Thymus (tissue), 11 donors: ENCODE measurements at regions not wholly inside any gene's neighbourhood (a gene's known extent, or its start where the extent isn't known, plus 50 kb on each side); places are given as distances from the start of the nearest gene placed in this dataset.
"Not testable (repeated sequence)": the region's sequence is repeated elsewhere in the genome, so short reads cannot be mapped to it uniquely, and the experiment has no call there.

ENCODE experiments used
- DNase-seq, 9 donors: peaks; one replicate each; pipeline ENCODE4 v3.0.0-alpha.2; 2013; ENCODE audit warnings: low spot score in 9 of 9, low read depth in 6 of 9, missing footprints in 1 of 9
- H3K27ac ChIP-seq, 2 donors: one replicate each; pipeline ENCODE4 v1.5.1; 2013; ENCODE audit warnings: control low read depth in 1 of 2, low read depth in 1 of 2, low read length in 1 of 2, mild to moderate bottlenecking in 1 of 2, moderate library complexity in 1 of 2
- H3K27me3 ChIP-seq, 2 donors: one replicate each; pipeline ENCODE4 v1.5.1; 2013; ENCODE audit warnings: low read length in 1 of 2; ENCODE audit not compliant: control insufficient read depth in 2 of 2, insufficient read depth in 1 of 2
- H3K36me3 ChIP-seq, 2 donors: one replicate each; pipeline ENCODE4 v1.5.1; 2013; ENCODE audit warnings: low read length in 1 of 2, mild to moderate bottlenecking in 1 of 2, moderate library complexity in 1 of 2; ENCODE audit not compliant: control insufficient read depth in 2 of 2, insufficient read depth in 2 of 2
- H3K4me1 ChIP-seq, 2 donors: one replicate each; pipeline ENCODE4 v1.5.1; 2013; ENCODE audit warnings: low read length in 2 of 2; ENCODE audit not compliant: control insufficient read depth in 2 of 2, insufficient read depth in 2 of 2
- H3K4me3 ChIP-seq, 2 donors: one replicate each; pipeline ENCODE4 v1.5.1; 2013; ENCODE audit warnings: low read length in 2 of 2, control low read depth in 1 of 2, mild to moderate bottlenecking in 1 of 2
- H3K9me3 ChIP-seq, 2 donors: one replicate each; pipeline ENCODE4 v1.5.1; 2013; ENCODE audit warnings: low read length in 1 of 2, mild to moderate bottlenecking in 1 of 2; ENCODE audit not compliant: control insufficient read depth in 2 of 2, insufficient read depth in 1 of 2
- WGBS: extraction: QIAGEN DNeasy Blood & Tissue Kit; methylation state at CpG from one replicate; pipeline ENCODE4 v1.1.7; 2013; 5-methylcytosine and 5-hydroxymethylcytosine counted together
- donor health status: healthy.

DNA sequence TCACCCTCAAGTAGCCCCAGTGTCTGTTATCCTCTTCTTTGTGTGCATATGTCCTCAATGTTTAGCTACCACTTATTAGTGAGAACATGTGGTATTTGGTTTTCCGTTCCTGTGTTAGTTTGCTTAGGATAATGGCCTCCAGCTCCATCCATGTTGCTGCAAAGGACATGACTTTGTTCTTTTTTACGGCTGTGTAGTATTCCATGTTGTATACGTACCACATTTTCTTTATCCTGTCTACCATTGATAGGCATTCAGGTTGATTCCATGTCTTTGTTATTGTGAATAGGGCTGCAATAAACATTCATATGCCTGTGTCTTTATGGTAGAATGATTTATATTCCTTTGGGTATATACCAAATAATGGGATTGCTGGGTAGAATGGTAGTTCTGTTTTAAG is 219.1 kb downstream of the CDCA7 start:
- H3K4me1 ChIP-seq = peaks cover 3 to 26% of the 10 kb centered on the region in 2 donors
- H3K27me3 ChIP-seq, H3K9me3 ChIP-seq, DNase-seq, H3K27ac ChIP-seq, H3K36me3 ChIP-seq, H3K4me3 ChIP-seq: not testable (repeated sequence)
- WGBS = 98% methylated on average over 3 of the region's 3 CpGs

- WGBS = 83% methylated on average over 4 of the region's 4 CpGs
- Histone ChIP-seq H3K36me3 (no peaks in the 10 kb centered on the region), H3K27ac (no peak overlapping the region), H3K9me3 (no peaks in the 10 kb centered on the region), H3K27me3 (no peaks in the 10 kb centered on the region), H3K4me1 (peaks cover 3 to 30% of the 10 kb centered on the region in 2 donors), H3K4me3 (no peak overlapping the region)
- DNase-seq = no peak
These were observed 219.8 kb downstream of the CDCA7 start for GRCh38 chr2:173574324-173575112.

DNA sequence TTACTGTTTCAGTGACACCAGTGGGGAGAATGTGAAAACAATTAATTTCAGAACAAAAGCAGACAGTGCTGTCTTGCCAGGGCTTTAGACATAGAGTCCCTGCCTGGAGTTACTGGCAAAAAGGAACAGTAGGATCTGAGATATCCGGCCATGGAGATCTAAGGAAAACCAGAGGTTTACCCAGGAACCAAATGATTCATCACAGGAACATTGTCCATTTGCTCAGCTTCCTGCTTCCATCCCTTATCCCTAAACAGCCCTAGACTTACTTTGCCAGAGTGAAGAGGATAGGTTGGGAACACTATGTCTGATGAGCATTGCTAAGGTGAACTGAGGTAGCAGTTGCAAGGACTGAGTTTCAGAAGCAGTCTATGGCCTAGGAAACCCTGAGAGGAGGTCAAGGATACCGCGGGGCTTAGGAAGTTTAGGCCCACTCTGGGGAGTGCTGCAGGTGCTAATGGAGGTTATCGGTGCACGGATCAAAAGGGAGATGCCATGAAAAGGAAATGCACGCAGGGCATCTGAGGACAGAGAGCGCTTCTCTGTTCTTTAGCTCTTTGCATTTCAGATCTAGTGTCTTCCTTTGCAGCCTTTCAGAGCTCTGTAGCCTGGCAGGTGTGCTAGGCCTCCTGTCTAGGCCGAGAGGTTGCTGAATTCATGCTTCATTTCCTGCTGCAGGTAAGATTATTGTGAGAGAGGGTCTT is 223.9 kb downstream of the CDCA7 start:
- WGBS = 81% methylated on average over 8 of the region's 8 CpGs
- Histone ChIP-seq H3K9me3 (no peaks in the 10 kb centered on the region), H3K4me1 (peaks cover 3 to 18% of the 10 kb centered on the region in 2 donors), H3K27ac (peak overlapping the region in 1 of 2 donors; percentile 74), H3K4me3 (no peak overlapping the region), H3K27me3 (no peaks in the 10 kb centered on the region), H3K36me3 (no peaks in the 10 kb centered on the region)
- peak in 1 of 9 donors; percentile 51 for DNase-seq

DNA sequence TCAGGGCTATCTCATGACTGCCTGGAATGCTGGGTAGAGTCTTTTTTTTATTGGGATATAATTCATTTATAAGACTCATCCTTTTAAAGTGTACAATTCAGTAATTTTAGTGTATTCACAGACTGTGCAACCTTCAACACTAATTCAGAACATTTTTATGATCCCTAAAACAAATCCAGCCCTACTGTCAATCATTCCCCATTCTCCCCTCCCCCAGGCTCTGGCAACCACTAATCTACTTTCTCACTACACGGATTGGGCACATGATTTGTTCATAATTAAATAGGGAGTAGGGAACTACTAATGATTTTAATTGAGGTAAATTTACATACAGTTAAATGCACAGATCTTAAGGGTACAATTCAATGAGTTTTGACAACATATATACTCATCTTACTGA is 225.7 kb downstream of the CDCA7 start:
- H3K9me3 ChIP-seq = no peaks in the 10 kb centered on the region
- no peak for DNase-seq
- H3K27me3 ChIP-seq = no peaks in the 10 kb centered on the region
- no peaks in the 10 kb centered on the region for H3K36me3 ChIP-seq
- peaks cover 3 to 18% of the 10 kb centered on the region in 2 donors for H3K4me1 ChIP-seq
- WGBS = 85% methylated on average over 1 of the region's 1 CpG
- H3K4me3 ChIP-seq = no peak overlapping the region
- no peak overlapping the region for H3K27ac ChIP-seq

DNA sequence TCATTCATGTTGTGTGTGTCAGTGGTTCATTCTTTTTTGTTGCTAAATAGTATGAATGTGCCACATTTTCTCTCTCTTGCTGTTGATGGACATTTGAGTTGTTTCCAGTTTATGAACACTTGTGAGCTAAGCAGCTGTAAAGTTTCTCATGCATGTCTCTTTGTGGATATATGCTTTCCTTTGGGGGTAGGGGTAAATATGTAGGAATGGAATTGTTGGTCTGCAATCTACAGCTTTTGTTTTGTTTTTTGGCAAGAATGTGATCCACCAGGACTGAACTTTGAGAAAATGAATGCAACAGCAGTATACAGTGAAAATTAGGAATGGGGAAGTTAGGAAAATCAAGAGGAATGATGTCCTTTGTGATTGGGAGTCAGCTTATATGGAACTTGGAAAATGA is 226.3 kb downstream of the CDCA7 start:
- H3K9me3 ChIP-seq = no peaks in the 10 kb centered on the region
- no peaks in the 10 kb centered on the region for H3K27me3 ChIP-seq
- H3K36me3 ChIP-seq = no peaks in the 10 kb centered on the region
- H3K27ac ChIP-seq = no peak overlapping the region
- H3K4me3 ChIP-seq = no peak overlapping the region
- DNase-seq = no peak
- peaks cover 3 to 18% of the 10 kb centered on the region in 2 donors for H3K4me1 ChIP-seq

DNA sequence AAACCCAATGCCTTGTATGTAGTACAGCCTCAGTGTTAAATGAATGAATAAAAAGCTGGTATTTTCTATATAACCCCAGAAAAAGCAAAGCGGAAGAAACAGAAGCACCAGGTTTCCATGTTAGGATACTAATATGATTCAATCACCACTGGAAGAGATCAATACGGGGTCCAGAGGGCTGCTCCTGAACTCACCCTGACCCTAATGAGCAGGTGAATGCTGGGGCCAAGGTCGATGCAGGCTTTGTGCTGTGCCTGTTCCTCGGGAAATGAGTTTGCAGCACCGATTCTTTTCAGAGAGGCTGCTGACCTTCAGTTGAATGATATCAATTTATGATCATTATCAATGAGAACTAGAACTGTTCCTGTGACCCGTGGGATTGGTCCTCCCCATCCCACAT is 228.5 kb downstream of the CDCA7 start:
- Histone ChIP-seq H3K27ac (no peak overlapping the region), H3K36me3 (no peaks in the 10 kb centered on the region), H3K27me3 (no peaks in the 10 kb centered on the region), H3K9me3 (no peaks in the 10 kb centered on the region), H3K4me1 (peaks cover 2 to 13% of the 10 kb centered on the region in 2 donors), H3K4me3 (no peak overlapping the region)
- WGBS = 92% methylated on average over 6 of the region's 6 CpGs
- DNase-seq = no peak

GRCh38 chr2:173584000-173584399 is 229.3 kb downstream of the CDCA7 start:
- no peaks in the 10 kb centered on the region for H3K27me3 ChIP-seq
- H3K4me3 ChIP-seq = no peak overlapping the region
- H3K36me3 ChIP-seq = no peaks in the 10 kb centered on the region
- no peak for DNase-seq
- 98% methylated on average over 1 of the region's 1 CpG for WGBS
- H3K9me3 ChIP-seq = no peaks in the 10 kb centered on the region
- H3K27ac ChIP-seq = no peak overlapping the region
- peaks cover 0 to 4% of the 10 kb centered on the region in 2 donors for H3K4me1 ChIP-seq

DNA sequence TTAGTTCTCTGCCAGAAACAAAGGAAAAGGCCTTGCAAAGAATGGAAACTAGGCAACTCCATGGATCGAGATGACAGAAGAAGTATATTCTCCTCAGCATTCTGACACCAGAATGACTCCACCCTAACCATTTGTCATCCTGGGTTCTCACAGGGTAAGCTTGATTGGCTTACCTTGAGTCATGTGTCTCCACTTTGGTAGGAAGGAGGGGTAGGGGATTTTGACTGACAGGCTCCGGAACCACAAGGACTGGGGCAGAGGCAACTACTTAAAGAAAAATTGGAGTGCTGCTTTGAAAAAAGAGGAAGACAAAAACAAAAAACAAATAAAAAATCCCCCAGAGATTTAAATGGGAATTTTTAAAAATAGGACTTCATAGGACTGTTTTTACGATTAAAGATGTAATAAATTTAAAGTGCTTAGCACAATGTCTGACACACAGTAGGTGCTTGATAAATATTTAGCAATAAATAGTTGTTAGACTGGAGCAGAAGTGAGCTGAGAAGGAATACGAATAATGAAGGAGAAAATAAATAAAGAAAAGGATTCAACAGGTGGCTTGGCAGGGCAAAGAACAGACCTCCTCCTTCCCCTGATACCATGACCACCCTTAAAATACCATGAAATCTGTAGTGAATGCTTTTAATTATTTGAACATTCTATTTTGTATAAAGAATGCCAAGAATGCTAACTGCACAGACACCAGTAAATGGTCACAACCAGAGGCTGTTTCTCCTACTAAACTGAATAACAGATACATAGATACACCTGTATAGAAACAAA is 230.2 kb downstream of the CDCA7 start:
- 57% methylated on average over 4 of the region's 4 CpGs for WGBS
- H3K4me3 ChIP-seq = no peak overlapping the region
- no peak overlapping the region for H3K27ac ChIP-seq

GRCh38 chr2:173588931-173589369 is 234.3 kb downstream of the CDCA7 start:
- Histone ChIP-seq H3K4me1 (no peaks in the 10 kb centered on the region), H3K27ac (no peak overlapping the region), H3K9me3 (peaks cover 0 to 8% of the 10 kb centered on the region in 2 donors), H3K36me3 (no peaks in the 10 kb centered on the region), H3K4me3 (no peak overlapping the region), H3K27me3 (no peaks in the 10 kb centered on the region)
- WGBS = 84% methylated on average over 9 of the region's 9 CpGs
- DNase-seq = no peak

More for the DNA sequence above, 230.2 kb downstream of the CDCA7 start:
- DNase-seq = no peak
- H3K27me3 ChIP-seq = no peaks in the 10 kb centered on the region
- H3K36me3 ChIP-seq = no peaks in the 10 kb centered on the region
- no peaks in the 10 kb centered on the region for H3K4me1 ChIP-seq
- H3K9me3 ChIP-seq = no peaks in the 10 kb centered on the region
